ENCODE measurements at regions not wholly inside any gene's neighbourhood (a gene's known extent, or its start where the extent isn't known, plus 50 kb on each side); places are given as distances from the start of the nearest gene placed in this dataset.

- intact Hi-C loops (cut with DNase I; ENCODE audit: low total_unique reads), result no loop called here
- WGBS, 2 donors, result 95 to 100% methylated on average over 3 of the region's 3 CpGs
These were observed 92.5 kb upstream of the AHR start for GRCh38 chr7:17205910-17206309.

GRCh38 chr7:17206349-17206905, 92.0 kb upstream of the AHR start:
- no peak overlapping the region for H3K27ac ChIP-seq

More at GRCh38 chr7:17205910-17206309, 92.5 kb upstream of the AHR start:
- Histone ChIP-seq H3K4me1 (no peaks in the 10 kb centered on the region), H3K27ac (no peak overlapping the region), H3K9me3 (no peaks in the 10 kb centered on the region), H3K36me3 (ENCODE audit: low read depth, missing control alignments) (no peaks in the 10 kb centered on the region), H3K4me3 (no peak overlapping the region), H3K27me3 (no peaks in the 10 kb centered on the region)
- no peak for TF ChIP-seq CTCF (IDR thresholded peaks at IDR 0.05)
- TF ChIP-seq POLR2A (IDR thresholded peaks at IDR 0.05), result no peak
- no peak for DNase-seq

GRCh38 chr7:17207220-17207619, 91.2 kb upstream of the AHR start:
- intact Hi-C loops (cut with DNase I; ENCODE audit: low total_unique reads), result no loop called here
- Histone ChIP-seq H3K9me3 (no peaks in the 10 kb centered on the region), H3K27me3 (no peaks in the 10 kb centered on the region), H3K27ac (no peak overlapping the region), H3K4me1 (no peaks in the 10 kb centered on the region), H3K4me3 (no peak overlapping the region), H3K36me3 (ENCODE audit: low read depth, missing control alignments) (no peaks in the 10 kb centered on the region)
- TF ChIP-seq POLR2A (IDR thresholded peaks at IDR 0.05), result no peak
- TF ChIP-seq CTCF (IDR thresholded peaks at IDR 0.05), result no peak
- no peak for DNase-seq
- 67 to 68% methylated on average over 1 of the region's 1 CpG for WGBS, 2 donors

More at GRCh38 chr7:17206349-17206905, 92.0 kb upstream of the AHR start:
- no peaks in the 10 kb centered on the region for H3K27me3 ChIP-seq
- no peak overlapping the region for H3K4me3 ChIP-seq
- no peak for TF ChIP-seq POLR2A (IDR thresholded peaks at IDR 0.05)
- TF ChIP-seq CTCF (IDR thresholded peaks at IDR 0.05), result no peak
- intact Hi-C loops (cut with DNase I; ENCODE audit: low total_unique reads), result no loop called here
- H3K36me3 ChIP-seq (ENCODE audit: low read depth, missing control alignments), result no peaks in the 10 kb centered on the region
- H3K9me3 ChIP-seq, result no peaks in the 10 kb centered on the region
- no peak for DNase-seq
- WGBS, 2 donors, result 92 to 94% methylated on average over 3 of the region's 3 CpGs
- H3K4me1 ChIP-seq, result no peaks in the 10 kb centered on the region

DNA sequence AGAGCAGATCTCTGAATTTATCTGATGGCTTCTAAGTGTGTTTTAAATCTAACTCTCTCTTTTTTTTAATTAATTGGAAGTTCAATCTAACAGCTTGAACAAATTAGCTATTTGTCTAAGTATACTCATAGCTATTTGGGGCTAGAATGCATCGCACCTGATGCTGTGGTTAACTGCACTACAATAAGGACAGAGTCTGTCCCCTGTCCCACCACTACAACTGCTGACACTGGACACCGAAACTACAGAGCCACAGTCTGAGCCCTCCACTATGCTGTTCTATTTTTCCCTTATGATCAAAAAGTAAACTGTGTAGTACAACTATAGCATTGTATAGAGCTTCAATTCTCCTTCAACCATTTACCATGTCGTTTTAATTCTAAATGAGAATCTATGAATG, 89.4 kb upstream of the AHR start:
- H3K27me3 ChIP-seq, result no peaks in the 10 kb centered on the region
- no peaks in the 10 kb centered on the region for H3K4me1 ChIP-seq
- 71 to 86% methylated on average over 3 of the region's 3 CpGs for WGBS, 2 donors
- DNase-seq, result no peak
- no peaks in the 10 kb centered on the region for H3K36me3 ChIP-seq (ENCODE audit: low read depth, missing control alignments)
- H3K9me3 ChIP-seq, result no peaks in the 10 kb centered on the region
- intact Hi-C loops (cut with DNase I; ENCODE audit: low total_unique reads), result no loop called here
- no peak overlapping the region for H3K27ac ChIP-seq
- TF ChIP-seq POLR2A (IDR thresholded peaks at IDR 0.05) (no peak), CTCF (IDR thresholded peaks at IDR 0.05) (no peak)
- H3K4me3 ChIP-seq, result no peak overlapping the region

DNA sequence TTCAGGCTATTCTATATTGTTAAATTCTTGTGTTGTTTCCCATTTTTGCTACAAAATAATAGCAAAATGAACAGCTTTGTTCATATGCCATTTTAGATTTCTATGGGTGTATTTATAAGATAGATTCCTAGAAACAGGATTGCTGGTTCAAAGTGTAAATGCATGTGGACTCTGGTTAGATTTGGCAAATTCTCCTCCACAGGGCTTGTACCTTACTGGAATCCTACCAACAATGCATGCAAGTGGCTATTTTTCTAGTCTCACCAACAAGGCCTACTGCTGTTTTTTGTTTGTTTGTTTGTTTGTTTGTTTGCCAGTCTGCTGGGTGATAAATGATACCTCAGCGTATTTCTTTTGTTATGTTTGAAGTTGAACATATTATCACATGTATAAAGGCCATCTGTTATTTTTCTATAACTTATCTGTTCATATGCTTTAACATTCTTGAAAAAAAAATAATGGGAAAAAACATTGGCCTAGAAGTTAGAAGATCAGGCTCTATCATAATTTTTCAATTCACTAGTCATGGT, 87.1 kb upstream of the AHR start:
- Histone ChIP-seq H3K27ac (no peak overlapping the region), H3K36me3 (ENCODE audit: low read depth, missing control alignments) (no peaks in the 10 kb centered on the region), H3K9me3 (no peaks in the 10 kb centered on the region), H3K4me1 (no peaks in the 10 kb centered on the region), H3K27me3 (no peaks in the 10 kb centered on the region), H3K4me3 (no peak overlapping the region)
- no peak for DNase-seq
- intact Hi-C loops (cut with DNase I; ENCODE audit: low total_unique reads), result no loop called here
- TF ChIP-seq CTCF (IDR thresholded peaks at IDR 0.05), result no peak
- TF ChIP-seq POLR2A (IDR thresholded peaks at IDR 0.05), result no peak
- 94 to 100% methylated on average over 1 of the region's 1 CpG for WGBS, 2 donors
